ENCODE measurements at regions not wholly inside any gene's neighbourhood (a gene's known extent, or its start where the extent isn't known, plus 50 kb on each side); places are given as distances from the start of the nearest gene placed in this dataset.

- ChIA-PET CTCF (no interaction called here), POLR2A (no interaction called here)
- H3K36me3 Mint-ChIP-seq (ENCODE audit: low read depth) = no peaks in the 10 kb centered on the region
- no peak overlapping the region for H3K4me3 Mint-ChIP-seq
- no peaks in the 10 kb centered on the region for H3K9me3 Mint-ChIP-seq
- no peak for ATAC-seq (ENCODE audit: low read depth)
- intact Hi-C loops (cut with micrococcal nuclease) = no loop called here
- TF ChIP-seq CTCF (IDR thresholded peaks at IDR 0.05) = no peak
- no peaks in the 10 kb centered on the region for H3K4me1 Mint-ChIP-seq
- no peak for DNase-seq
- no peak overlapping the region for H3K27ac Mint-ChIP-seq
- no peaks in the 10 kb centered on the region for H3K27me3 Mint-ChIP-seq
These were observed 1930.8 kb downstream of the C4orf33 start for GRCh38 chr4:131026771-131027170.

- H3K4me3 Mint-ChIP-seq = no peak overlapping the region
- no peak for TF ChIP-seq CTCF (IDR thresholded peaks at IDR 0.05)
These were observed 1948.4 kb downstream of the C4orf33 start for GRCh38 chr4:131044368-131044767.

GRCh38 chr4:131046821-131047220, 1950.9 kb downstream of the C4orf33 start:
- H3K27me3 Mint-ChIP-seq = no peaks in the 10 kb centered on the region
- no peak overlapping the region for H3K4me3 Mint-ChIP-seq
- no peak for TF ChIP-seq CTCF (IDR thresholded peaks at IDR 0.05)
- intact Hi-C loops (cut with micrococcal nuclease) = no loop called here
- no peaks in the 10 kb centered on the region for H3K9me3 Mint-ChIP-seq
- H3K4me1 Mint-ChIP-seq = no peaks in the 10 kb centered on the region
- DNase-seq (no peak), ATAC-seq (ENCODE audit: low read depth) (no peak)
- CTCF ChIA-PET = no interaction called here
- no peak overlapping the region for H3K27ac Mint-ChIP-seq
- no peaks in the 10 kb centered on the region for H3K36me3 Mint-ChIP-seq (ENCODE audit: low read depth)
- POLR2A ChIA-PET = no interaction called here

More at GRCh38 chr4:131044368-131044767, 1948.4 kb downstream of the C4orf33 start:
- intact Hi-C loops (cut with micrococcal nuclease) = no loop called here
- Mint-ChIP-seq H3K4me1 (no peaks in the 10 kb centered on the region), H3K27ac (no peak overlapping the region), H3K27me3 (no peaks in the 10 kb centered on the region), H3K9me3 (no peaks in the 10 kb centered on the region), H3K36me3 (ENCODE audit: low read depth) (no peaks in the 10 kb centered on the region)
- ChIA-PET CTCF (no interaction called here), POLR2A (no interaction called here)
- DNase-seq (no peak), ATAC-seq (ENCODE audit: low read depth) (no peak)

DNA sequence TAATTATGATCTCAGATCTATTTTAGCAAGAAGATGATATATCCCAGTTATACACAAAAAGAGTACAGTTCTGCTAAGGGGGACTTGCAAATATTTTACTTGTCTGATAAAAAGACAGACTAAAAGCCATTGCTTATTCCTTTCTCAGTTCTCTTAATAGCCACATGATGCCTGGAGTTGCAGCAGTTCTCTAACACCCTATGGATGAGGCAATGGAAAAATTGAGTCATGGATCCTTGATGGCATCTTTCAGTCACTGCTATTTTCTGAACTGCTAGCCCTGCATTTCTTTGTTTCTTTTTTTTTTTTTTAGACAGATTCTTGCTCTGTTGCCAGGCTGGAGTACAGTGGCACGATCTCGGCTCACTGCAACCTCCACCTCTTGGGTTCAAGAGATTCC, 1956.7 kb downstream of the C4orf33 start:
- intact Hi-C loops (cut with micrococcal nuclease) = no loop called here
- no peak for TF ChIP-seq CTCF (IDR thresholded peaks at IDR 0.05)
- POLR2A ChIA-PET = no interaction called here
- Mint-ChIP-seq H3K4me3 (no peak overlapping the region), H3K36me3 (ENCODE audit: low read depth) (no peaks in the 10 kb centered on the region), H3K27ac (no peak overlapping the region), H3K27me3 (no peaks in the 10 kb centered on the region), H3K4me1 (no peaks in the 10 kb centered on the region), H3K9me3 (peaks cover 2% of the 10 kb centered on the region)
- DNase-seq (no peak), ATAC-seq (ENCODE audit: low read depth) (no peak)
- CTCF ChIA-PET = no interaction called here

DNA sequence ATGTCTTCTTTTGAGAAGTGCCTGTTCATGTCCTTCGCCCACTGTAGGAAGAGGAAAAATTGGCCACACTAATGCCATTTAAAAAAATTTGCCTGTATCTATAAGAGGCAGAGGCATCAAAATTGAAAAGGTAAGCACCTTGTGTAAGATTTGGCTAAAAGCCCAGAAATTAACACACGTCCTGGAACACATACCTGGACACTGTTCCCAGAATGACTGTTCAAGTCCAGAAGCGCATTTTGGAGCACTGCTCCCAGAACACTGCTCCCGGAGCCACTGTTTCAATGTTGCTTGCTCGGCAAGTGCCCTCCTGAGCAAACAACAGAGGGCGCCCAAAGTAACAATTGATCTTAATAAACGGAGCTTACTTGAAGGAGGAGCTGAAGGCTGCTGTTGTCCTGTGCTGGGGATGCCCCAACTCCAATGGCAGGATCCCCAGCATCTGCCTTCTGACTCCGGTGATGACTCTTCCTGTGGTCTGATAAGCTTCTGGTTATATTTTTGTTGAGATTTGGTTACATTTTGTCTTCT, 1958.6 kb downstream of the C4orf33 start:
- H3K4me1 Mint-ChIP-seq = no peaks in the 10 kb centered on the region
- H3K36me3 Mint-ChIP-seq (ENCODE audit: low read depth) = no peaks in the 10 kb centered on the region
- intact Hi-C loops (cut with micrococcal nuclease) = no loop called here
- ATAC-seq (ENCODE audit: low read depth) = no peak
- H3K27me3 Mint-ChIP-seq = no peaks in the 10 kb centered on the region
- CTCF ChIA-PET = no interaction called here
- POLR2A ChIA-PET = no interaction called here
- H3K9me3 Mint-ChIP-seq = peaks cover 2% of the 10 kb centered on the region
- H3K4me3 Mint-ChIP-seq = no peak overlapping the region
- TF ChIP-seq CTCF (IDR thresholded peaks at IDR 0.05) = no peak
- no peak for DNase-seq
- no peak overlapping the region for H3K27ac Mint-ChIP-seq

All from activated B cell treated with CpG ODN at 0.5 μM for 24 hours (primary cell).